Esophagus squamous epithelium (tissue), 4 donors: ENCODE measurements at regions not wholly inside any gene's neighbourhood (a gene's known extent, or its start where the extent isn't known, plus 50 kb on each side); places are given as distances from the start of the nearest gene placed in this dataset.

Source experiments
- POLR2A ChIP-seq, 4 donors: fragments of 450-650 bp; IDR thresholded peaks; one replicate each; pipeline ENCODE4 v1.6.1; 2017; ENCODE audit warnings: antibody characterized with exemption in 4 of 4, mild to moderate bottlenecking in 4 of 4, moderate library complexity in 3 of 4
- TF ChIP-seq, protein P1 (sequence below), 6 experiments: fragments of 450-650 bp in 4 of 6; fragments of 200-600 bp in 2 of 6; sonication (generic) in 2 of 6; IDR thresholded peaks; one replicate each; pipeline ENCODE4 v1.5.1; 2016 to 2019; ENCODE audit warnings: antibody characterized with exemption in 6 of 6, mild to moderate bottlenecking in 4 of 6, moderate library complexity in 4 of 6

DNA sequence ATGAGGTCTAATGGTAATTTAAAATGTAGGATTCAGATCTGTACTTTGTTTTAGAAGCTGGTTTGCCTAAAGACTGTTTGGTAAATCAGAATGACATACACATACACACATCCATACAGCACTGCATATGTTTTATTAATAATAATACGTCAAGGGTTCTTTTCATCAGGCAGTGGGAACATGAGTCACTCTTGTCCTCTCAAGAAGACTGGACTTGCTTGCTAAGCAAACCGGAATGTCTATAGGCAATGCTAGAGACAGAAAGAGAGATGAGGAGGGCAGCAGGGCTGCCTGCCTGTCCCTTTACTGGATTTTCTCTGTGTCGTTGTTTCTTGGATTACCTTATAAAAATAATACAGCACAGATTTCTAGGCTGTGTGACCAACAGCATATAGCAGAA, 119.1 kb upstream of the GALNT2 start:
- no peak for TF ChIP-seq POLR2A (IDR thresholded peaks at IDR 0.05)
- TF ChIP-seq, protein P1, sequence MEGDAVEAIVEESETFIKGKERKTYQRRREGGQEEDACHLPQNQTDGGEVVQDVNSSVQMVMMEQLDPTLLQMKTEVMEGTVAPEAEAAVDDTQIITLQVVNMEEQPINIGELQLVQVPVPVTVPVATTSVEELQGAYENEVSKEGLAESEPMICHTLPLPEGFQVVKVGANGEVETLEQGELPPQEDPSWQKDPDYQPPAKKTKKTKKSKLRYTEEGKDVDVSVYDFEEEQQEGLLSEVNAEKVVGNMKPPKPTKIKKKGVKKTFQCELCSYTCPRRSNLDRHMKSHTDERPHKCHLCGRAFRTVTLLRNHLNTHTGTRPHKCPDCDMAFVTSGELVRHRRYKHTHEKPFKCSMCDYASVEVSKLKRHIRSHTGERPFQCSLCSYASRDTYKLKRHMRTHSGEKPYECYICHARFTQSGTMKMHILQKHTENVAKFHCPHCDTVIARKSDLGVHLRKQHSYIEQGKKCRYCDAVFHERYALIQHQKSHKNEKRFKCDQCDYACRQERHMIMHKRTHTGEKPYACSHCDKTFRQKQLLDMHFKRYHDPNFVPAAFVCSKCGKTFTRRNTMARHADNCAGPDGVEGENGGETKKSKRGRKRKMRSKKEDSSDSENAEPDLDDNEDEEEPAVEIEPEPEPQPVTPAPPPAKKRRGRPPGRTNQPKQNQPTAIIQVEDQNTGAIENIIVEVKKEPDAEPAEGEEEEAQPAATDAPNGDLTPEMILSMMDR (IDR thresholded peaks at IDR 0.05) = no peak
